ENCODE measurements at regions not wholly inside any gene's neighbourhood (a gene's known extent, or its start where the extent isn't known, plus 50 kb on each side); places are given as distances from the start of the nearest gene placed in this dataset.
A peak's percentile ranks its signal among the peaks of the same experiment; 100 is the strongest.

DNA sequence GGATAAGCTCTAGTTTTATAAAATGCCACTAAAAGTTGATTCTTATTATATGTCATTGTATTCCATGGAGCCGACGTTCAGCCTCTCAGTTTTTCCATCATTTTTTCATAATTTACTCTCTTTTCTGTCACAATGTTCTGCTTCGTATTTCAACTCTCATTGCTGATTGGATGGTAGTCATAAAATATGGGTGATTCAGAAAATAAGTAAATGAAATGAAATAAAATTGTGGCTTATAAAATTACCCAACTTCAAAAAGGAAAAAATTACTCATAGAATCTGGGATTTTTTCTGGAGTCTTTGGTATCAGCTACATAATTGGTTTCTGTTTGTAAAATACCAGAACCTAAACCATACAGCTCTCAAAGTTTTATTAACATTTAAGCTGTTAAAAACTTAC is 139.7 kb upstream of the ITGA4 start:
- Histone ChIP-seq H3K4me2 (ENCODE audit: low read length) (no peak overlapping the region), H3K4me3 (ENCODE audit: low read length) (no peak overlapping the region), H3K79me2 (ENCODE audit: control insufficient read depth, insufficient read depth, low read length) (no peaks in the 10 kb centered on the region), H3K36me3 (ENCODE audit: control insufficient read depth, insufficient read depth, low read length) (no peaks in the 10 kb centered on the region), H3K27me3 (ENCODE audit: insufficient read depth, low read length, poor library complexity) (no peaks in the 10 kb centered on the region), H2BK120ac (ENCODE audit: low read depth, low read length) (no peak overlapping the region), H3K23ac (ENCODE audit: low read length) (no peak overlapping the region), H3K4me1 (ENCODE audit: control insufficient read depth, low read depth, low read length) (no peaks in the 10 kb centered on the region), H3K9ac (ENCODE audit: low read length) (no peak overlapping the region), H4K8ac (ENCODE audit: low read depth, low read length) (no peak overlapping the region), H2AK5ac (ENCODE audit: low read length) (no peak overlapping the region), H4K5ac (ENCODE audit: low read length) (no peak overlapping the region), H3K27ac (ENCODE audit: low read depth, low read length) (no peak overlapping the region), H3K18ac (ENCODE audit: low read length) (no peak overlapping the region), H3K56ac (ENCODE audit: low read length) (no peak overlapping the region), H2BK5ac (ENCODE audit: low read length) (no peak overlapping the region), H3K4ac (ENCODE audit: low read depth, low read length) (no peak overlapping the region), H2BK15ac (replicated peaks; ENCODE audit: low read depth) (no peak overlapping the region), H3K79me1 (ENCODE audit: low read length) (no peaks in the 10 kb centered on the region)
- no peak for DNase-seq
- WGBS (ENCODE audit: extremely low coverage, insufficient coverage, low lambda C conversion rate), result no CpG with 5 or more reads among the region's 3 CpGs

DNA sequence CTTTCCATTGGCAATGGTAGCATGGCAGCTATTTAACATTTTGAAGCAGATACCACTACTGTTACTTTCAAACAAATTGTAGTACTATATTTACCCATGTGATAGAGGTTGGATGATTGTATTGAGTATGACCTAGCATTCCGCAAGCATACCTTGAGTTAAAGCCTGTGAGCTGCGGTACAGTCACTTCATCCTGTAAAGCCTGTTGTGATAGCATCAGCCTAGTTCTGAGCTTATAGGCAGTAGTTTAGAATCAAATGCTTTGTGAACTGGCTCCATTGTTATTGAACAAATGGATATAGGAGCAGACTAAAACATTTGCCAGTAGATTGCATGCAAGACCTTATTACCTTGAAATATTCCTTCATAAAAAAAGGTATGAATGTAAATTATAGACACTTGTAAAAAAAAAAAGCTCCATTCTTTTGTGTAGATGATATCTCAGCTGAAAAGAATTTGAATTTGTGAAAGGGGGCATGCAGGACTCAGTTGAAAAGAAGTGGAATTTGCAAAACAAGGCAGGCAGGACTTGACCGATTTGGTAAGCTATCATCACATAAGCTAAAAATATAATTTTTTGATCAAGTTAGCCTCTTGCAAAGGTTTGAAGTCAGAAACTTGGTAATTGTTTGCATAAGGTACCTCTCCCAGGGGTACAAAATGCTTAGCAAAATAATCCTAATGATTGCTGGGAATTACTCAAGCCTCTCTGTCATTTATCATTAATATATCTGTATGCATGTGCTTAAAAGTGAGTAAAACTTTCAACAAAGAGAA is 138.5 kb upstream of the ITGA4 start:
- no peak overlapping the region for H2BK120ac ChIP-seq (ENCODE audit: low read depth, low read length)
- no peak overlapping the region for H3K27ac ChIP-seq (ENCODE audit: low read depth, low read length)
- H3K4me2 ChIP-seq (ENCODE audit: low read length), result no peak overlapping the region
- no peak overlapping the region for H3K18ac ChIP-seq (ENCODE audit: low read length)
- no peak overlapping the region for H3K56ac ChIP-seq (ENCODE audit: low read length)
- H3K79me1 ChIP-seq (ENCODE audit: low read length), result no peaks in the 10 kb centered on the region
- no peak overlapping the region for H3K4me3 ChIP-seq (ENCODE audit: low read length)
- no peak overlapping the region for H3K4ac ChIP-seq (ENCODE audit: low read depth, low read length)
- H4K5ac ChIP-seq (ENCODE audit: low read length), result no peak overlapping the region
- no peaks in the 10 kb centered on the region for H3K4me1 ChIP-seq (ENCODE audit: control insufficient read depth, low read depth, low read length)
- no CpG with 5 or more reads among the region's 3 CpGs for WGBS (ENCODE audit: extremely low coverage, insufficient coverage, low lambda C conversion rate)
- no peaks in the 10 kb centered on the region for H3K36me3 ChIP-seq (ENCODE audit: control insufficient read depth, insufficient read depth, low read length)
- no peak overlapping the region for H3K23ac ChIP-seq (ENCODE audit: low read length)
- DNase-seq, result peak; percentile 25
- H3K27me3 ChIP-seq (ENCODE audit: insufficient read depth, low read length, poor library complexity), result no peaks in the 10 kb centered on the region
- H2BK15ac ChIP-seq (replicated peaks; ENCODE audit: low read depth), result no peak overlapping the region
- H2BK5ac ChIP-seq (ENCODE audit: low read length), result no peak overlapping the region
- H2AK5ac ChIP-seq (ENCODE audit: low read length), result no peak overlapping the region
- no peaks in the 10 kb centered on the region for H3K79me2 ChIP-seq (ENCODE audit: control insufficient read depth, insufficient read depth, low read length)
- H4K8ac ChIP-seq (ENCODE audit: low read depth, low read length), result no peak overlapping the region
- no peak overlapping the region for H3K9ac ChIP-seq (ENCODE audit: low read length)

DNA sequence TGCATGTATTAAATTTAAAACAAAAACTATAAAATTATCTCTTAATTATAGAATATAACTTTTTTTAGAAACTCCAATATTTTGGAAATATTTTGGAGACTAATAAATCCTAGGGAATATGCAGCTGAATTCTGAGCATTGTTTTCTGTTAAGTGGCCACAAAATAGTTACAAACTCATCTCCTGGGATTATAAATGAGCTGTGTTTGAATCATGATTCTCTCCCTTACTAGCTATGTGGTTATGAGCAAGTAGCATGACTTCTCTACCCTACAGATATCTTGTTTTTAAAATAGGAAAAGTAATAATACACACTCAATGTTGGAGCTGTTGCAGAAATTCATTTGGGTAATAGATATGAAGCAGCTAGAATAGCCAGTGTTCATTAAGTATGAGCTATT is 137.9 kb upstream of the ITGA4 start:
- no peak for DNase-seq
- H3K4me2 ChIP-seq (ENCODE audit: low read length), result no peak overlapping the region
- H3K4me1 ChIP-seq (ENCODE audit: control insufficient read depth, low read depth, low read length), result no peaks in the 10 kb centered on the region
- no peak overlapping the region for H4K5ac ChIP-seq (ENCODE audit: low read length)
- no peak overlapping the region for H3K18ac ChIP-seq (ENCODE audit: low read length)
- H3K27ac ChIP-seq (ENCODE audit: low read depth, low read length), result no peak overlapping the region
- H2AK5ac ChIP-seq (ENCODE audit: low read length), result no peak overlapping the region
- H3K9ac ChIP-seq (ENCODE audit: low read length), result no peak overlapping the region
- no peak overlapping the region for H2BK120ac ChIP-seq (ENCODE audit: low read depth, low read length)
- no peaks in the 10 kb centered on the region for H3K79me2 ChIP-seq (ENCODE audit: control insufficient read depth, insufficient read depth, low read length)
- no peaks in the 10 kb centered on the region for H3K36me3 ChIP-seq (ENCODE audit: control insufficient read depth, insufficient read depth, low read length)
- no peak overlapping the region for H4K8ac ChIP-seq (ENCODE audit: low read depth, low read length)
- H3K56ac ChIP-seq (ENCODE audit: low read length), result no peak overlapping the region
- no peak overlapping the region for H2BK5ac ChIP-seq (ENCODE audit: low read length)
- no peaks in the 10 kb centered on the region for H3K79me1 ChIP-seq (ENCODE audit: low read length)
- H3K4me3 ChIP-seq (ENCODE audit: low read length), result no peak overlapping the region
- H2BK15ac ChIP-seq (replicated peaks; ENCODE audit: low read depth), result no peak overlapping the region
- H3K23ac ChIP-seq (ENCODE audit: low read length), result no peak overlapping the region
- no peak overlapping the region for H3K4ac ChIP-seq (ENCODE audit: low read depth, low read length)
- no peaks in the 10 kb centered on the region for H3K27me3 ChIP-seq (ENCODE audit: insufficient read depth, low read length, poor library complexity)

DNA sequence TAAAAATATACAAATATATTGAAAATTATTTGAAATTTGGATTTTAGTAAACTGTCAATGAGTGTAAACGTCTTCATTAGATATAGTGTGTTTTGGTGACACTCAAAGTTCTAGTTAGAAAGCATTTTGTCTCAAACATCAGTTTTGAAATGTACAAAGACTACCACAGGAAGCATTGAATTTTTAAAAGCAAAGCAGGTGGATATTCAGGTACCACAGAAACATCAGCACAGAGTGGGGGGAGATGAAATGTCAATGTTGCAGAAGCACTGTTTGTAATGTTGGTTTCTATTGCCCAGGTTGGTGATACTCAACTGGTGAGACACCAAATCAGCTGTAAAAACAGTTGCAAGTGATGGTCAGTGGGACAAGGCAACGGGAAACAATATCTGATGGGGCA is 136.5 kb upstream of the ITGA4 start:
- 100% methylated on average over 1 of the region's 2 CpGs for WGBS (ENCODE audit: extremely low coverage, insufficient coverage, low lambda C conversion rate)
- H3K79me2 ChIP-seq (ENCODE audit: control insufficient read depth, insufficient read depth, low read length), result no peaks in the 10 kb centered on the region
- no peak for DNase-seq
- H3K27me3 ChIP-seq (ENCODE audit: insufficient read depth, low read length, poor library complexity), result no peaks in the 10 kb centered on the region
- no peaks in the 10 kb centered on the region for H3K36me3 ChIP-seq (ENCODE audit: control insufficient read depth, insufficient read depth, low read length)
- H2BK5ac ChIP-seq (ENCODE audit: low read length), result no peak overlapping the region
- no peak overlapping the region for H3K4me2 ChIP-seq (ENCODE audit: low read length)
- H3K4me1 ChIP-seq (ENCODE audit: control insufficient read depth, low read depth, low read length), result no peaks in the 10 kb centered on the region
- no peak overlapping the region for H3K27ac ChIP-seq (ENCODE audit: low read depth, low read length)
- H3K4ac ChIP-seq (ENCODE audit: low read depth, low read length), result no peak overlapping the region
- no peak overlapping the region for H2AK5ac ChIP-seq (ENCODE audit: low read length)
- no peak overlapping the region for H2BK120ac ChIP-seq (ENCODE audit: low read depth, low read length)
- H4K5ac ChIP-seq (ENCODE audit: low read length), result no peak overlapping the region
- H3K18ac ChIP-seq (ENCODE audit: low read length), result no peak overlapping the region
- H3K9ac ChIP-seq (ENCODE audit: low read length), result no peak overlapping the region
- H3K79me1 ChIP-seq (ENCODE audit: low read length), result no peaks in the 10 kb centered on the region
- H3K4me3 ChIP-seq (ENCODE audit: low read length), result no peak overlapping the region
- H3K23ac ChIP-seq (ENCODE audit: low read length), result no peak overlapping the region
- H2BK15ac ChIP-seq (replicated peaks; ENCODE audit: low read depth), result no peak overlapping the region
- no peak overlapping the region for H3K56ac ChIP-seq (ENCODE audit: low read length)
- no peak overlapping the region for H4K8ac ChIP-seq (ENCODE audit: low read depth, low read length)

DNA sequence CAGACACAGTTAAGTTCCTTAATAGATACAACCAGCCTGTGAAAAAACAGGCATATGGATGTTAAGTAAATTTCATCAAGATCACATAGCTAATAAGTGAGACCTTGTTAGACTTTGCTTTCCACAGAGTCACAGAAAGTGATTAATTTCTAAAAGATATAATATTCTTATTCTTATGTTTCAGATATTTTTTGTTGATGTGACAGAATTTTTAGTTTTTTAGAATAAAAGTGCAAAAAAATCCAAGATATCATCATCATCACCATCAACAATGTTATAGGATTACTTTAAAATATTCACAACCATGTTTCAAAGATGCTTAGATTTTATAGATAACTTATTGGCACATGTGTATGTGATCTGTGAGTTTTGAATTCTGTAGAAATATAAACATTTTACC is 132.3 kb upstream of the ITGA4 start:
- Histone ChIP-seq H3K4me1 (ENCODE audit: control insufficient read depth, low read depth, low read length) (no peaks in the 10 kb centered on the region), H3K27ac (ENCODE audit: low read depth, low read length) (no peak overlapping the region), H3K4me2 (ENCODE audit: low read length) (no peak overlapping the region)

DNA sequence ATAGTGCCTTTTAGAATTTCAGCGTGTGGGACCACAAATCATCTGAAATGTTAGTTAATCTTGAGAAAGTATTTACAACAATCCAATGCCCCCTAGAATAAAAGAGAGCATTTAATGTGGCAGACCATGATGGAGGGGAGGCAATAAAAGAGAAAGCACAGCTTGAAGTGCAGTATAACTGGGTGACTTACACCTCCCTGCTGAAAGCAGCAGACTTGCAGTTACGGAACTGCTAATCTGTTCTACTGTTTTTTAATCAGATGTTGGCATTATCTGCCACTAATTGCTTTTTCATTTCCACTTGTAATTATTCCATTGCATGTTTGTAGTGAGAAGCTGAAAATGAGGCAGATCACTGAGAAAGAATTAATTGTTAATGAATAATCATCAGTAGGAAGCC is 130.5 kb upstream of the ITGA4 start:
- DNase-seq, result peak; percentile 45
- no peak overlapping the region for H4K8ac ChIP-seq (ENCODE audit: low read depth, low read length)
- no peaks in the 10 kb centered on the region for H3K4me1 ChIP-seq (ENCODE audit: control insufficient read depth, low read depth, low read length)
- H2BK5ac ChIP-seq (ENCODE audit: low read length), result no peak overlapping the region
- no peak overlapping the region for H2BK120ac ChIP-seq (ENCODE audit: low read depth, low read length)
- H3K4me3 ChIP-seq (ENCODE audit: low read length), result no peak overlapping the region
- no peak overlapping the region for H3K27ac ChIP-seq (ENCODE audit: low read depth, low read length)
- H3K56ac ChIP-seq (ENCODE audit: low read length), result no peak overlapping the region
- no peaks in the 10 kb centered on the region for H3K36me3 ChIP-seq (ENCODE audit: control insufficient read depth, insufficient read depth, low read length)
- H4K5ac ChIP-seq (ENCODE audit: low read length), result no peak overlapping the region
- H3K18ac ChIP-seq (ENCODE audit: low read length), result no peak overlapping the region
- H3K4me2 ChIP-seq (ENCODE audit: low read length), result no peak overlapping the region
- H3K23ac ChIP-seq (ENCODE audit: low read length), result no peak overlapping the region
- no peaks in the 10 kb centered on the region for H3K79me2 ChIP-seq (ENCODE audit: control insufficient read depth, insufficient read depth, low read length)
- no peak overlapping the region for H2AK5ac ChIP-seq (ENCODE audit: low read length)
- H3K27me3 ChIP-seq (ENCODE audit: insufficient read depth, low read length, poor library complexity), result no peaks in the 10 kb centered on the region
- no peaks in the 10 kb centered on the region for H3K79me1 ChIP-seq (ENCODE audit: low read length)
- WGBS (ENCODE audit: extremely low coverage, insufficient coverage, low lambda C conversion rate), result no CpG with 5 or more reads among the region's 2 CpGs
- H2BK15ac ChIP-seq (replicated peaks; ENCODE audit: low read depth), result no peak overlapping the region
- H3K4ac ChIP-seq (ENCODE audit: low read depth, low read length), result no peak overlapping the region
- H3K9ac ChIP-seq (ENCODE audit: low read length), result no peak overlapping the region

More for the DNA sequence above, 132.3 kb upstream of the ITGA4 start:
- Histone ChIP-seq H4K8ac (ENCODE audit: low read depth, low read length) (no peak overlapping the region), H4K5ac (ENCODE audit: low read length) (no peak overlapping the region), H2BK15ac (replicated peaks; ENCODE audit: low read depth) (no peak overlapping the region), H3K79me1 (ENCODE audit: low read length) (no peaks in the 10 kb centered on the region), H3K79me2 (ENCODE audit: control insufficient read depth, insufficient read depth, low read length) (no peaks in the 10 kb centered on the region), H3K4ac (ENCODE audit: low read depth, low read length) (no peak overlapping the region), H3K9ac (ENCODE audit: low read length) (no peak overlapping the region), H3K36me3 (ENCODE audit: control insufficient read depth, insufficient read depth, low read length) (no peaks in the 10 kb centered on the region), H3K4me3 (ENCODE audit: low read length) (no peak overlapping the region), H3K18ac (ENCODE audit: low read length) (no peak overlapping the region), H3K23ac (ENCODE audit: low read length) (no peak overlapping the region), H3K27me3 (ENCODE audit: insufficient read depth, low read length, poor library complexity) (no peaks in the 10 kb centered on the region), H3K56ac (ENCODE audit: low read length) (no peak overlapping the region), H2BK120ac (ENCODE audit: low read depth, low read length) (no peak overlapping the region), H2AK5ac (ENCODE audit: low read length) (no peak overlapping the region), H2BK5ac (ENCODE audit: low read length) (no peak overlapping the region)
- no peak for DNase-seq
